ENCODE measurements at regions not wholly inside any gene's neighbourhood (a gene's known extent, or its start where the extent isn't known, plus 50 kb on each side); places are given as distances from the start of the nearest gene placed in this dataset.

DNA sequence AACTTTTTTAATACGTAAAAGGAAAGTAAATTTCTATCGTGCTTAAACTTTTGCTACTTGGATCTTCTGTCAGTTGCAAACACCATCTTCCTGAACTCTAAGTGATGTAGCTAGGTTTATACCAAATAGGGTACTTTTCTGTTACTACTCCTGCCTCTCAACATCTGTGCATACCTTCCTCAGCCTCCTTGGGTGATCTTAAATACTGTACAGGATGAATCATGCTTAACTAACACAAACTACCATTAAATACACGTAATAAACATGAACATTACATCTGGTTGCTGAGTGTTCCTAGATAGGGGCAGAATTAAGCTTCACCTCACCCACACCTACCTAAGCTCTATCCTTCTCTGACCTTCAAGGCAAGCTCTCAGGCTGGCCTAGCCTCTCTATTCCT, 398.0 kb downstream of the TXNL1 start:
- no peak for TF ChIP-seq GATA3 (IDR thresholded peaks at IDR 0.05; ENCODE audit: low read depth, low read length)
- TF ChIP-seq GATA2 (IDR thresholded peaks at IDR 0.05; ENCODE audit: low read depth, low read length), result no peak

All from SH-SY5Y (cell line).